Neutrophil (primary cell): ENCODE measurements at regions not wholly inside any gene's neighbourhood (a gene's known extent, or its start where the extent isn't known, plus 50 kb on each side); places are given as distances from the start of the nearest gene placed in this dataset.
A peak's percentile ranks its signal among the peaks of the same experiment; 100 is the strongest.

ENCODE experiments used
- H3K27ac ChIP-seq: fragments of 200-600 bp; sonication (generic); 2 replicates; pipeline ENCODE4 v1.5.1; 2016; ENCODE audit warnings: mild to moderate bottlenecking, moderate library complexity
- H3K27me3 ChIP-seq: fragments of 200-600 bp; sonication (generic); 2 replicates; pipeline ENCODE4 v1.6.0; 2016; ENCODE audit warnings: mild to moderate bottlenecking
- H3K36me3 ChIP-seq: fragments of 200-600 bp; sonication (generic); 2 replicates; pipeline ENCODE4 v1.5.1; 2017
- H3K4me1 ChIP-seq, 2 experiments: fragments of 200-600 bp in 1 of 2; sonication (generic) in 1 of 2; 1 replicate in 1 of 2; 2 replicates in 1 of 2; pipeline versions ENCODE4 v1.5.1 to v1.6.1; 2013 to 2016; ENCODE audit warnings: low read depth in 1 of 2, low read length in 1 of 2, mild to moderate bottlenecking in 1 of 2, moderate library complexity in 1 of 2; ENCODE audit not compliant: control insufficient read depth in 1 of 2, insufficient read depth in 1 of 2
- H3K4me3 ChIP-seq, 2 experiments: fragments of 200-600 bp in 1 of 2; sonication (generic) in 1 of 2; 1 replicate in 1 of 2; 2 replicates in 1 of 2; pipeline ENCODE4 v1.5.1; 2013 to 2016; ENCODE audit warnings: low read depth in 1 of 2, low read length in 1 of 2, mild to moderate bottlenecking in 1 of 2, moderate library complexity in 1 of 2
- H3K9me3 ChIP-seq: fragments of 200-600 bp; sonication (generic); 2 replicates; pipeline ENCODE4 v1.5.1; 2016
- TF ChIP-seq, protein P1 (sequence below): fragments of 200-600 bp; sonication (generic); IDR thresholded peaks from 2 replicates; pipeline ENCODE4 v1.5.1; 2016; ENCODE audit warnings: antibody characterized with exemption

DNA sequence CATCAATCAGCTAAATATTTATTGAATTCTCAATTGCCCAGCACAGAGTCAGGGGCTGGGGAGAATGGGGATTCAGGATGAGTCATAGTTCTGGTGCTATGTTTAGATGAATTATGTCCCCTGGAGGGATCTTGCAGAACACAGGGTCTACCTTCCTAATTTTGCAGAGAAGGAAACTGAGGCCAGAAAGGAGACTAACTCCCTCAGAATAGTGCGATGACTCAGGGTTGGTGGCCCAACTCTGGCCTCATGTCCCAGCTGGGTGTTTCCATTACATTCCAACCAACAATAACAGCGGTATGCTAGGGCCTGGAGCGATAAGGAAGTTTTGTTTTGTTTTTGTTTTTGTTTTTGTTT is 270.9 kb downstream of the TLE3 start:
- Histone ChIP-seq H3K9me3 (no peaks in the 10 kb centered on the region), H3K27me3 (no peaks in the 10 kb centered on the region), H3K27ac (no peak overlapping the region), H3K4me3 (no peak overlapping the region), H3K4me1 (no peaks in the 10 kb centered on the region), H3K36me3 (no peaks in the 10 kb centered on the region)
- TF ChIP-seq, protein P1, sequence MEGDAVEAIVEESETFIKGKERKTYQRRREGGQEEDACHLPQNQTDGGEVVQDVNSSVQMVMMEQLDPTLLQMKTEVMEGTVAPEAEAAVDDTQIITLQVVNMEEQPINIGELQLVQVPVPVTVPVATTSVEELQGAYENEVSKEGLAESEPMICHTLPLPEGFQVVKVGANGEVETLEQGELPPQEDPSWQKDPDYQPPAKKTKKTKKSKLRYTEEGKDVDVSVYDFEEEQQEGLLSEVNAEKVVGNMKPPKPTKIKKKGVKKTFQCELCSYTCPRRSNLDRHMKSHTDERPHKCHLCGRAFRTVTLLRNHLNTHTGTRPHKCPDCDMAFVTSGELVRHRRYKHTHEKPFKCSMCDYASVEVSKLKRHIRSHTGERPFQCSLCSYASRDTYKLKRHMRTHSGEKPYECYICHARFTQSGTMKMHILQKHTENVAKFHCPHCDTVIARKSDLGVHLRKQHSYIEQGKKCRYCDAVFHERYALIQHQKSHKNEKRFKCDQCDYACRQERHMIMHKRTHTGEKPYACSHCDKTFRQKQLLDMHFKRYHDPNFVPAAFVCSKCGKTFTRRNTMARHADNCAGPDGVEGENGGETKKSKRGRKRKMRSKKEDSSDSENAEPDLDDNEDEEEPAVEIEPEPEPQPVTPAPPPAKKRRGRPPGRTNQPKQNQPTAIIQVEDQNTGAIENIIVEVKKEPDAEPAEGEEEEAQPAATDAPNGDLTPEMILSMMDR = no peak

DNA sequence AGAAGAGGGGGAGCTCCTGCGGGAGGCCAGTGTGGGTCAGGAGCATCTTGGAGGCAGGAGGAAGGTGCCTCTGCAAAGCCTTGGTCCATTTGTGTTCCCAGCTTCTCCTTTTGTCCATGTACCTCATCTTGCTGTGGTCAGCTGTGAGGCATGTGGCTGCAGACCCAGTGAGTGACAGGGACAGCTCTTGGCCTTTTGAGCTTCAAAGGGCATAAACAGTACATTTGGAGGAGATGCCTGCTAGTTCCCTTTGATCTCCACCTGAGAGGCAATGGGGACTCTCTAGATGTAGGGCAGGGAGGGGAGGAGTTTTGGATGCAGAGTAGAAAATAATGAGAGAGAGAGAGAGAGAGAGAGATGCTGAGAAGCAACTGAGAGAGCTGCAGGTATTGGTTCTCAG is 270.0 kb downstream of the TLE3 start:
- no peaks in the 10 kb centered on the region for H3K27me3 ChIP-seq
- H3K9me3 ChIP-seq = no peaks in the 10 kb centered on the region
- TF ChIP-seq, protein P1 = no peak
- H3K4me1 ChIP-seq = peaks cover 3 to 4% of the 10 kb centered on the region in 2 experiments
- H3K4me3 ChIP-seq = no peak overlapping the region
- H3K27ac ChIP-seq = no peak overlapping the region
- no peaks in the 10 kb centered on the region for H3K36me3 ChIP-seq

DNA sequence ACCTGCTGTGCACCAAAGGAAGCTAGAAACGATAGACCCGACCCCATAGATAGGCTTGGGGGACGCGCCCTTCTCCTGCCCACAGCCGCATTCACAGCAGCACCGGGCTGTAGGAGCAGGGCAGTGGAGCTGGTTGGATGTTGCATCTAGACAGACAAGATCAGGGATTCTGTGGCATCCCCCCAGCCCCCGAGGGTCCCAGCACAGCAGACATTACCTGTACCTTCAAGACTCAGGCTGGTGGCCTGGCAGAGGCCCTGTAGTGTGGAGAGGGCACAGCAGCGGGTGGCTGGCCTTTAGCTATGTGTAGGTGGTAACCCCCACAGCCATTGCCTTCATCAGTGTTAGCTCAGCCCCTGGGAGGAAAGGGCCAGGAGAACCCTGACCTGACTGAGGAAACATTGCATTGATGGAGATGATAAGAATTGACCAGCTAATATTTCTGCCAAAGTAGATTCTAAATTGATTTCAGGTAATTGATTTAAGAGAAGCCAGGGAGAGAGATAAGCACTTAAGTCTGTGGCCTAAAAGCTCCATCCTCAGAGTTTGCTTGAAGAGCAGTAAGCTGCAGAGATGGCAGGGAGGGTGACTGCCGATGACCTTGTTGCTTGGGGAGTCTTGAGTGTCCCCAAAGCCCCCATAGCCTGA is 269.4 kb downstream of the TLE3 start:
- Histone ChIP-seq H3K27ac (no peak overlapping the region), H3K36me3 (no peaks in the 10 kb centered on the region), H3K4me1 (peaks cover 3 to 9% of the 10 kb centered on the region in 2 experiments), H3K9me3 (no peaks in the 10 kb centered on the region), H3K4me3 (no peak overlapping the region), H3K27me3 (no peaks in the 10 kb centered on the region)
- TF ChIP-seq, protein P1 = no peak

DNA sequence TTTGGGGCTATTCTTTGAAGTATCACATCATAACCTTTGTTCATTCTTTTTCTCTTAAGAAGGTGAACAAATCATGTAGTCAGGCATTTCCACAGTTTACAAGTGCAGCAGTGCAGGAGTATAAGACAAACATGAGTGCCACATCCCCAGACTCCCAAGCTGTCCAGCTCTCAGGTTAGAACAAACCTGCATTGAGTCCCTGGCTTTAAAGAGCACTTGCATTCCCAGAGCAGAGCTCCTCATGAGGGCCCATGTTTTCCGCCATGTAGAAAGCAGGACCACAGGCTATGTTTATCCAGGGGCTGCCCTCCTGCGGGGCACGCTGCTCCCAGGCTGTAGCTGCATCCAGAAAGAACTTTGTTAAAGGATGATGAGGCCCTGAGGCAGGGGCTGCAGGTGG is 267.7 kb downstream of the TLE3 start:
- no peak overlapping the region for H3K27ac ChIP-seq
- H3K36me3 ChIP-seq = no peaks in the 10 kb centered on the region
- H3K27me3 ChIP-seq = no peaks in the 10 kb centered on the region
- TF ChIP-seq, protein P1 = no peak
- H3K9me3 ChIP-seq = no peaks in the 10 kb centered on the region
- no peak overlapping the region for H3K4me3 ChIP-seq
- peaks cover 3 to 10% of the 10 kb centered on the region in 2 experiments for H3K4me1 ChIP-seq

DNA sequence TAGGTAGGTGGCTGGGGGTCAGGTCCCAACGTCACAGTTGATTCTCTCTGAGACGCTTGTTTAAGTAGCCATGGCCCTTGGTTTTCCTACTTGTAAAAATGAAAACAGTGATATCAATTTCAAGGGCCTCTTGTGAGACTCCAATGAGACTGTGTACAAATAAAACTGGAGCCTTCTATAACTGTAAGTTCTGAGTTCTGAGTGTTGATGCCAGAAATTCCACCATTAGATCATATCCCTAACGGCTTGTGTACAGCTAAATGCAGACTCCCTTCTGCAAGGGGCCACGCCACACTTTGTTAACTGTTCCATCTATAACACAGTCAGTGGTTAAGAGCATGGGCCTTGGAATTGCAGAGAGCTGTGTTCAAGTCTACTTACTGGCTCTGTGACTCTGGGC is 267.3 kb downstream of the TLE3 start:
- Histone ChIP-seq H3K9me3 (no peaks in the 10 kb centered on the region), H3K36me3 (no peaks in the 10 kb centered on the region), H3K4me1 (peaks cover 3 to 10% of the 10 kb centered on the region in 2 experiments), H3K27me3 (no peaks in the 10 kb centered on the region), H3K4me3 (no peak overlapping the region), H3K27ac (peak overlapping the region; percentile 28)
- TF ChIP-seq, protein P1 = no peak

DNA sequence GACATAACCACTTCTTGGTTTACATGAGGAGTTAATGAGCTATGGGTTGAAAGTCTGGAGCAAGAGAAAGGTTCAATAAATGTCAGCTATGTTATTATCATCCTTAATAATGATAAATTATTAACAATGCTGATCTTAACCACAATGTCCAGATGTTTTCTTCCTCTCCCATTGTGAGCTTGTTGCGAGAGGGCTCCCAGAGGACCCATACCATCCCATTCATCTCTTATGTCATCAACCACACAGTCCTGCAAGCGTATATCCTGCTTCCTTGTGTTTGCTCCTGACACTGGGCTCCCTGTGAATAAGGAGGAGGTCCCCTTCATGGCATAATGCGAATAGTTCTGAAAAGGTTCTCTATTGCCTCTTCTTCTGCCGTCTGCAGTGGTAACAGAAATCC is 266.8 kb downstream of the TLE3 start:
- Histone ChIP-seq H3K27ac (peak overlapping the region; percentile 28), H3K9me3 (no peaks in the 10 kb centered on the region), H3K36me3 (no peaks in the 10 kb centered on the region), H3K4me3 (no peak overlapping the region), H3K27me3 (no peaks in the 10 kb centered on the region), H3K4me1 (peaks cover 3 to 10% of the 10 kb centered on the region in 2 experiments)
- TF ChIP-seq, protein P1 = no peak
